Mammary epithelial cell (primary cell): ENCODE measurements at regions not wholly inside any gene's neighbourhood (a gene's known extent, or its start where the extent isn't known, plus 50 kb on each side); places are given as distances from the start of the nearest gene placed in this dataset.

Experiments
- EZH2 ChIP-seq: IDR thresholded peaks from 2 replicates; pipeline ENCODE4 v1.6.1; 2012; ENCODE audit warnings: low read length, inconsistent platforms, borderline replicate concordance
- TF ChIP-seq, protein P1 (sequence below), 2 donors: IDR thresholded peaks in 1 of 2; conservative IDR thresholded peaks in 1 of 2; 2 replicates each; pipeline ENCODE4 v1.5.1; 2011 to 2012; ENCODE audit warnings: inconsistent platforms in 2 of 2, low read length in 2 of 2, mild to moderate bottlenecking in 2 of 2, control low read depth in 1 of 2, low read depth in 1 of 2; ENCODE audit not compliant: insufficient read depth in 1 of 2; ENCODE audit errors: extremely low read depth in 1 of 2

DNA sequence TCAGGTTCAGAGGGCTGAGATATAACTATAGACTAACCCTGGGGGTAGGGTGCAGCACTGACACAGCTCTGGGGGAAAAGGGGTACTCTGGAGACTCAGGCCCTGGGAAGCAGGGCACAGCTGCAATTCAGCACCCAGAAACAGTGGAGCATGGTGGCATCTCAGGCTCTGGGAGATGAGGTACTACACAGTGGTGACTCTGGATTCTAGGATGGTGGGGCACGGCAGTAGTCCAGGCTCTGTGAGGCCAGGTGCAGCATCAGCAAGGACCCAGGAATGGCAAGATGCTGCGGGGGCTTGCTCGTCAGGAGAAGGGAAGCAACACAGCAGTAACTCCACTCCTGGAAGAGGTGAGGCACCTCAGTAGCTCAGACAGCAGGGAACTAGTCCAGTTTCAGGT lies 271.5 kb upstream of the MOCS1 start:
- TF ChIP-seq, protein P1, sequence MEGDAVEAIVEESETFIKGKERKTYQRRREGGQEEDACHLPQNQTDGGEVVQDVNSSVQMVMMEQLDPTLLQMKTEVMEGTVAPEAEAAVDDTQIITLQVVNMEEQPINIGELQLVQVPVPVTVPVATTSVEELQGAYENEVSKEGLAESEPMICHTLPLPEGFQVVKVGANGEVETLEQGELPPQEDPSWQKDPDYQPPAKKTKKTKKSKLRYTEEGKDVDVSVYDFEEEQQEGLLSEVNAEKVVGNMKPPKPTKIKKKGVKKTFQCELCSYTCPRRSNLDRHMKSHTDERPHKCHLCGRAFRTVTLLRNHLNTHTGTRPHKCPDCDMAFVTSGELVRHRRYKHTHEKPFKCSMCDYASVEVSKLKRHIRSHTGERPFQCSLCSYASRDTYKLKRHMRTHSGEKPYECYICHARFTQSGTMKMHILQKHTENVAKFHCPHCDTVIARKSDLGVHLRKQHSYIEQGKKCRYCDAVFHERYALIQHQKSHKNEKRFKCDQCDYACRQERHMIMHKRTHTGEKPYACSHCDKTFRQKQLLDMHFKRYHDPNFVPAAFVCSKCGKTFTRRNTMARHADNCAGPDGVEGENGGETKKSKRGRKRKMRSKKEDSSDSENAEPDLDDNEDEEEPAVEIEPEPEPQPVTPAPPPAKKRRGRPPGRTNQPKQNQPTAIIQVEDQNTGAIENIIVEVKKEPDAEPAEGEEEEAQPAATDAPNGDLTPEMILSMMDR (conservative IDR thresholded peaks at IDR 0.05 in 1 of 2, IDR thresholded peaks at IDR 0.05 in 1 of 2; ENCODE audit: extremely low read depth in 1 of 2, insufficient read depth in 1 of 2, low read depth in 1 of 2, low read length in 2 of 2) = no peak
- no peak for TF ChIP-seq EZH2
